T-helper 1 cell treated with Interleukin-12 subunit alpha and Interleukin-12 subunit beta and Interleukin-4 antibody, amounts not matched to agents 30 ng/mL and 1 ng/mL, for 36 hours (primary cell): ENCODE measurements at regions not wholly inside any gene's neighbourhood (a gene's known extent, or its start where the extent isn't known, plus 50 kb on each side); places are given as distances from the start of the nearest gene placed in this dataset.
"Not testable (repeated sequence)": the region's sequence is repeated elsewhere in the genome, so short reads cannot be mapped to it uniquely, and the experiment has no call there.

Experiments used
- intact Hi-C: fragments of 100-400 bp; cut with micrococcal nuclease; formaldehyde crosslinking; loops from one replicate; pipeline ENCODE4 v1.15.1; 2024

GRCh38 chr4:95779447-95779846 lies 60.4 kb upstream of the PDHA2 start:
- intact Hi-C loops: no loop called here

- intact Hi-C loops: no loop called here
Measured at GRCh38 chr4:95778666-95779065, 61.2 kb upstream of the PDHA2 start.

- intact Hi-C loops: not testable (repeated sequence)
Measured at GRCh38 chr4:95770605-95771004, 69.3 kb upstream of the PDHA2 start.

- intact Hi-C loops: no loop called here
Measured at GRCh38 chr4:95764961-95765360, 74.9 kb upstream of the PDHA2 start.

GRCh38 chr4:95761871-95762270 lies 78.0 kb upstream of the PDHA2 start:
- intact Hi-C loops: no loop called here

- intact Hi-C loops: no loop called here
Measured at GRCh38 chr4:95761426-95761825, 78.5 kb upstream of the PDHA2 start.

GRCh38 chr4:95760646-95761045 lies 79.2 kb upstream of the PDHA2 start:
- intact Hi-C loops: not testable (repeated sequence)

GRCh38 chr4:95758001-95758400 lies 81.9 kb upstream of the PDHA2 start:
- intact Hi-C loops: no loop called here

GRCh38 chr4:95754667-95755066 lies 85.2 kb upstream of the PDHA2 start:
- intact Hi-C loops: no loop called here

GRCh38 chr4:95749204-95749603 lies 90.7 kb upstream of the PDHA2 start:
- intact Hi-C loops: no loop called here

GRCh38 chr4:95742872-95743271 lies 97.0 kb upstream of the PDHA2 start:
- intact Hi-C loops: no loop called here

- intact Hi-C loops: no loop called here
Measured at GRCh38 chr4:95742179-95742578, 97.7 kb upstream of the PDHA2 start.

- intact Hi-C loops: no loop called here
Measured at GRCh38 chr4:95732061-95732460, 107.8 kb upstream of the PDHA2 start.

- intact Hi-C loops: no loop called here
Measured at GRCh38 chr4:95729596-95729995, 110.3 kb upstream of the PDHA2 start.

- intact Hi-C loops: no loop called here
Measured at GRCh38 chr4:95728145-95728544, 111.7 kb upstream of the PDHA2 start.

- intact Hi-C loops: no loop called here
Measured at GRCh38 chr4:95715830-95716229, 124.1 kb upstream of the PDHA2 start.

GRCh38 chr4:95714571-95714970 lies 125.3 kb upstream of the PDHA2 start:
- intact Hi-C loops: no loop called here

GRCh38 chr4:95705323-95705722 lies 134.6 kb upstream of the PDHA2 start:
- intact Hi-C loops: no loop called here

- intact Hi-C loops: no loop called here
Measured at GRCh38 chr4:95701500-95702170, 138.3 kb upstream of the PDHA2 start.

GRCh38 chr4:95694411-95694810 lies 145.5 kb upstream of the PDHA2 start:
- intact Hi-C loops: no loop called here

GRCh38 chr4:95693594-95693993 lies 144.8 kb upstream of the UNC5C start:
- intact Hi-C loops: no loop called here

GRCh38 chr4:95676190-95676589 lies 127.4 kb upstream of the UNC5C start:
- intact Hi-C loops: no loop called here

- intact Hi-C loops: no loop called here
Measured at GRCh38 chr4:95675623-95676022, 126.8 kb upstream of the UNC5C start.

- intact Hi-C loops: no loop called here
Measured at GRCh38 chr4:95674521-95674981, 125.8 kb upstream of the UNC5C start.
